A549 (cell line): ENCODE measurements at regions not wholly inside any gene's neighbourhood (a gene's known extent, or its start where the extent isn't known, plus 50 kb on each side); places are given as distances from the start of the nearest gene placed in this dataset.

Source experiments
- ATAC-seq, 2 experiments: fragments of 200-7000 bp in 1 of 2; fragments of >200 bp in 1 of 2; cut with Nextera tagmentation in 1 of 2; cut with Tn5 transposase in 1 of 2; 3 replicates each; pipeline versions ENCODE4 v1.8.0 to v1.9.1; 2018 to 2020; ENCODE audit warnings: mild to moderate bottlenecking in 1 of 2, moderate library complexity in 1 of 2
- CTCF ChIA-PET: fragments of 300-600 bp; sonication (Branson Sonifier 250); formaldehyde crosslinking; extraction: SDS; loops from one replicate; lab custom pipeline; 2021; ENCODE audit warnings: antibody characterized with exemption, inconsistent platforms; lab: Yijun Ruan, JAX
- POLR2A ChIA-PET: fragments of 350-600 bp; formaldehyde crosslinking; extraction: SDS; loops from one replicate; lab custom pipeline; 2021; ENCODE audit warnings: antibody characterized with exemption, inconsistent platforms; lab: Yijun Ruan, JAX
- DNase-seq, 2 experiments: peaks; one replicate each; pipeline versions ENCODE4 v3.0.0 to v3.0.0-alpha.2; 2011 to 2016; ENCODE audit warnings: low read depth in 1 of 2, low spot score in 1 of 2
- FAIRE-seq: peaks from 2 replicates; lab custom pipeline; 2011; peaks lifted over from hg19 to GRCh38; lab: Jason Lieb, UNC
- H3K27ac ChIP-seq, 2 experiments: fragments of >200 bp; sonication (Bioruptor Twin); formaldehyde crosslinking; 3 replicates each; pipeline ENCODE4 v1.5.1; 2016 to 2017
- H3K4me1 ChIP-seq: fragments of >200 bp; sonication (Bioruptor Twin); formaldehyde crosslinking; 3 replicates; pipeline ENCODE4 v1.6.1; 2016
- H3K4me2 ChIP-seq: fragments of >200 bp; sonication (Bioruptor Twin); formaldehyde crosslinking; 3 replicates; pipeline ENCODE4 v1.6.1; 2016
- H3K4me3 ChIP-seq: fragments of >200 bp; sonication (Bioruptor Twin); formaldehyde crosslinking; 3 replicates; pipeline ENCODE4 v1.5.1; 2016
- H3K9me3 ChIP-seq: fragments of >200 bp; sonication (Bioruptor Twin); formaldehyde crosslinking; 3 replicates; pipeline ENCODE4 v1.6.1; 2016
- BHLHE40 ChIP-seq: IDR thresholded peaks from 2 replicates; pipeline ENCODE4 v1.6.1; 2012; ENCODE audit warnings: low read depth, low read length, inconsistent platforms
- CHD2 ChIP-seq: fragments of 150-350 bp; IDR thresholded peaks from 2 replicates; pipeline ENCODE4 v1.6.1; 2014; ENCODE audit warnings: low read length; ENCODE audit not compliant: partially characterized antibody
- CTCF ChIP-seq: fragments of >200 bp; sonication (Bioruptor Twin); formaldehyde crosslinking; IDR thresholded peaks from 3 replicates; pipeline ENCODE4 v1.5.1; 2016
- E2F6 ChIP-seq: IDR thresholded peaks from 2 replicates; pipeline ENCODE4 v1.6.1; 2012; ENCODE audit warnings: low read depth, borderline replicate concordance
- EHF ChIP-seq: fragments of 250-450 bp; sonication (Bioruptor Pico); IDR thresholded peaks from 2 replicates; pipeline ENCODE4 v1.5.0; 2020; ENCODE audit warnings: mild to moderate bottlenecking
- EP300 ChIP-seq, 2 experiments: fragments of >200 bp; sonication (Bioruptor Twin); formaldehyde crosslinking; IDR thresholded peaks; 2 replicates in 1 of 2; 3 replicates in 1 of 2; pipeline ENCODE4 v1.6.1; 2016 to 2017
- ESRRA ChIP-seq: fragments of 150-350 bp; IDR thresholded peaks from 2 replicates; pipeline ENCODE4 v1.6.1; 2014; ENCODE audit warnings: mild to moderate bottlenecking, low read length, borderline replicate concordance
- FOXS1 ChIP-seq: fragments of 250-450 bp; sonication (Bioruptor Pico); IDR thresholded peaks from 2 replicates; pipeline ENCODE4 v1.5.0; 2020; ENCODE audit warnings: mild to moderate bottlenecking, moderate library complexity
- HDAC2 ChIP-seq: fragments of 200-600 bp; sonication (generic); IDR thresholded peaks from 2 replicates; pipeline ENCODE4 v1.6.1; 2016
- HEYL ChIP-seq: fragments of 250-450 bp; sonication (Bioruptor Pico); IDR thresholded peaks from 2 replicates; pipeline ENCODE4 v1.8.0; 2021; ENCODE audit warnings: mild to moderate bottlenecking, moderate library complexity
- JUN ChIP-seq, 2 experiments: fragments of >200 bp; sonication (Bioruptor Twin); formaldehyde crosslinking; IDR thresholded peaks; 2 replicates in 1 of 2; 3 replicates in 1 of 2; pipeline ENCODE4 v1.6.1; 2016 to 2017
- MAFK ChIP-seq: fragments of 450-650 bp; IDR thresholded peaks from 2 replicates; pipeline ENCODE4 v1.6.1; 2014; ENCODE audit not compliant: partially characterized antibody
- MAX ChIP-seq: IDR thresholded peaks from 2 replicates; pipeline ENCODE4 v1.6.1; 2012
- MAZ ChIP-seq: fragments of 150-350 bp; IDR thresholded peaks from 2 replicates; pipeline ENCODE4 v1.6.1; 2014; ENCODE audit warnings: antibody characterized with exemption, low read depth, low read length, borderline replicate concordance
- MYC ChIP-seq: IDR thresholded peaks from 2 replicates; pipeline ENCODE4 v1.6.1; 2012; ENCODE audit warnings: mild to moderate bottlenecking, inconsistent platforms, low read length, improper control_type of control experiment, borderline replicate concordance
- NFE2L2 ChIP-seq: fragments of 150-350 bp; conservative IDR thresholded peaks from 2 replicates; pipeline ENCODE4 v1.6.1; 2014; ENCODE audit warnings: low read length
- PHF8 ChIP-seq: fragments of 200-600 bp; sonication (generic); IDR thresholded peaks from 2 replicates; pipeline ENCODE4 v1.6.1; 2016; ENCODE audit warnings: low read depth, mild to moderate bottlenecking, antibody characterized with exemption, moderate library complexity, borderline replicate concordance
- POLR2A ChIP-seq: IDR thresholded peaks from 2 replicates; pipeline ENCODE4 v1.6.1; 2012; ENCODE audit warnings: mild to moderate bottlenecking, low read length
- RCOR1 ChIP-seq: fragments of 150-350 bp; IDR thresholded peaks from 2 replicates; pipeline ENCODE4 v1.6.1; 2014; ENCODE audit warnings: antibody characterized with exemption, low read length, low read depth
- RNF2 ChIP-seq: fragments of 200-600 bp; sonication (generic); IDR thresholded peaks from 2 replicates; pipeline ENCODE4 v1.6.1; 2016; ENCODE audit warnings: low read depth, mild to moderate bottlenecking, antibody characterized with exemption, moderate library complexity, borderline replicate concordance
- SMC3 ChIP-seq: fragments of >200 bp; sonication (Bioruptor Twin); formaldehyde crosslinking; IDR thresholded peaks from 3 replicates; pipeline ENCODE4 v1.6.1; 2018; ENCODE audit warnings: inconsistent platforms
- TFCP2L1 ChIP-seq: fragments of 250-450 bp; sonication (Bioruptor Pico); IDR thresholded peaks from 2 replicates; pipeline ENCODE4 v1.5.0; 2021; ENCODE audit warnings: mild to moderate bottlenecking
- ZFP36 ChIP-seq: fragments of 450-650 bp; IDR thresholded peaks from 2 replicates; pipeline ENCODE4 v1.6.1; 2014; ENCODE audit warnings: borderline replicate concordance; ENCODE audit not compliant: partially characterized antibody
- ZSCAN20 ChIP-seq: fragments of 250-450 bp; sonication (Bioruptor Pico); IDR thresholded peaks from 2 replicates; pipeline ENCODE4 v1.8.0; 2022; ENCODE audit warnings: mild to moderate bottlenecking, moderate library complexity
- WGBS: methylation state at CpG from one replicate; pipeline ENCODE4 v1.1.6; 2017; ENCODE audit errors: missing lambda C conversion rate; 5-methylcytosine and 5-hydroxymethylcytosine counted together
- TF ChIP-seq, protein P1 (sequence below): fragments of 250-450 bp; sonication (Bioruptor Pico); IDR thresholded peaks from 2 replicates; pipeline ENCODE4 v1.5.0; 2021; ENCODE audit warnings: mild to moderate bottlenecking, moderate library complexity, borderline replicate concordance

DNA sequence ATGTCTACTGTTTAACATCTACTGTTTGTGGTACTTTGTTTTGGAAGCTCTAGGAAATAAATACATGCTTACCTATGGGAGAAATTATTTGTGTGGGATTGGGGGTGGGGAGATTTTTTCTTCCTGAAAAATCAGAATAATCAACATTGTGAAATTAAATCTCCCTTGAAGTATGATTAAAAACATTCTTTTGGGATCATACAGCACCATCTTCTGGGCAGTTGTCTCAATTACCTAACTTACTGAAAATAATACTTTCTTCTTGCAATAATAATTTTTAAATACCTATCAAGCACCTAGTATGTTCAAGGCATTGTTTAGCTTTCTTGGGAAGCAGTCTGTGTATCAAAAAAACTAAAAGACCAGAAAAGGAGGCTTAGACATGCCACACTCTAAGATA is 576.5 kb upstream of the ARGLU1 start:
- no peak for DNase-seq
- CTCF ChIA-PET = no interaction called here

DNA sequence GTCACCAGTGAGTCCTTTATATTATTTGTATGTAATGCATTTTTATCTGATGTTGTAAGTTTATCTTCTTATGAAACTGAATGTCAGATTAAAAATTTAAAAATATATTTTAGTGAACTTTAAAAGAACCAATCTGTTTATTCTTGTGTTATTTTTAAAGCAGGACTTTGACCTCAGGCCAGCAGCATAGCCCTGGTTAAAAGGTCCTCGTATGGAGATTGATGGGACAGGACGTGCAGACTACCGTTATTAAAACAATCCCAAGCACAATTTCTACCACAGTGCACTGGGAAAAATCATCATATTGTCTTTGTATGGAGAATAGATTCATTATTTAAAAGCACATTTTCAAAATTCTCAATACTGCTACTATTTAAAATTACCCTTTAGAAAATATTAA is 573.8 kb upstream of the ARGLU1 start:
- POLR2A ChIA-PET = no interaction called here
- DNase-seq (no peak), FAIRE-seq (no peak)
- TF ChIP-seq EHF (CRISPR knock-in tag) (no peak), CHD2 (no peak), RNF2 (no peak), MAX (no peak), MAFK (no peak)
- TF ChIP-seq, all 56 proteins: peak for 0
- Histone ChIP-seq H3K27ac (no peak overlapping the region), H3K9me3 (no peaks in the 10 kb centered on the region), H3K4me3 (no peak overlapping the region), H3K4me1 (no peaks in the 10 kb centered on the region), H3K4me2 (no peak overlapping the region)
- no peak for ATAC-seq
- CTCF ChIA-PET = no interaction called here
- whole genome bisulfite sequencing = 15% methylated on average over 3 of the region's 3 CpGs

More for the DNA sequence above, 576.5 kb upstream of the ARGLU1 start:
- POLR2A ChIA-PET = no interaction called here
- FAIRE-seq (no peak), ATAC-seq (no peak)
- no peak overlapping the region for H3K4me3 ChIP-seq
- H3K9me3 ChIP-seq = no peaks in the 10 kb centered on the region
- no peak overlapping the region for H3K4me2 ChIP-seq
- no peaks in the 10 kb centered on the region for H3K4me1 ChIP-seq
- TF ChIP-seq SMC3 = no peak
- TF ChIP-seq, protein P1, sequence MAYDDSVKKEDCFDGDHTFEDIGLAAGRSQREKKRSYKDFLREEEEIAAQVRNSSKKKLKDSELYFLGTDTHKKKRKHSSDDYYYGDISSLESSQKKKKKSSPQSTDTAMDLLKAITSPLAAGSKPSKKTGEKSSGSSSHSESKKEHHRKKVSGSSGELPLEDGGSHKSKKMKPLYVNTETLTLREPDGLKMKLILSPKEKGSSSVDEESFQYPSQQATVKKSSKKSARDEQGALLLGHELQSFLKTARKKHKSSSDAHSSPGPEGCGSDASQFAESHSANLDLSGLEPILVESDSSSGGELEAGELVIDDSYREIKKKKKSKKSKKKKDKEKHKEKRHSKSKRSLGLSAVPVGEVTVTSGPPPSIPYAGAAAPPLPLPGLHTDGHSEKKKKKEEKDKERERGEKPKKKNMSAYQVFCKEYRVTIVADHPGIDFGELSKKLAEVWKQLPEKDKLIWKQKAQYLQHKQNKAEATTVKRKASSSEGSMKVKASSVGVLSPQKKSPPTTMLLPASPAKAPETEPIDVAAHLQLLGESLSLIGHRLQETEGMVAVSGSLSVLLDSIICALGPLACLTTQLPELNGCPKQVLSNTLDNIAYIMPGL (CRISPR knock-in tag) = no peak
- no peak for TF ChIP-seq ZFP36
- no peak for TF ChIP-seq PHF8
- TF ChIP-seq MAX = no peak
- no peak for TF ChIP-seq CTCF
- TF ChIP-seq EP300 (IDR thresholded peaks at IDR 0.05) = no peak
- no peak for TF ChIP-seq TFCP2L1 (CRISPR knock-in tag)
- no peak for TF ChIP-seq ESRRA
- no peak for TF ChIP-seq HDAC2
- TF ChIP-seq HEYL = no peak
- no peak for TF ChIP-seq EHF (CRISPR knock-in tag)
- TF ChIP-seq JUN (IDR thresholded peaks at IDR 0.05) = no peak
- no peak for TF ChIP-seq MAZ
- no peak for TF ChIP-seq ZSCAN20 (CRISPR knock-in tag)
- TF ChIP-seq MYC = no peak
- TF ChIP-seq, all 56 proteins: peak for 0
- H3K27ac ChIP-seq = no peak overlapping the region

- Histone ChIP-seq H3K4me1 (no peaks in the 10 kb centered on the region), H3K27ac (no peak overlapping the region), H3K9me3 (no peaks in the 10 kb centered on the region), H3K4me3 (no peak overlapping the region), H3K4me2 (no peak overlapping the region)
- CTCF ChIA-PET = no interaction called here
- 0% methylated on average over 1 of the region's 1 CpG for WGBS
- POLR2A ChIA-PET = no interaction called here
- ATAC-seq (no peak), DNase-seq (no peak), FAIRE-seq (no peak)
- TF ChIP-seq E2F6 (no peak), MAFK (no peak), MAX (no peak), ESRRA (no peak), FOXS1 (CRISPR knock-in tag) (no peak), POLR2A (no peak), MYC (no peak), CTCF (no peak), EHF (CRISPR knock-in tag) (no peak), CHD2 (no peak), SMC3 (no peak), RCOR1 (no peak), BHLHE40 (no peak), NFE2L2 (no peak)
- TF ChIP-seq, protein P1 (CRISPR knock-in tag) = no peak
Observed at GRCh38 chr13:107139006-107139405, 571.1 kb upstream of the ARGLU1 start.
